ENCODE measurements at regions not wholly inside any gene's neighbourhood (a gene's known extent, or its start where the extent isn't known, plus 50 kb on each side); places are given as distances from the start of the nearest gene placed in this dataset.

DNA sequence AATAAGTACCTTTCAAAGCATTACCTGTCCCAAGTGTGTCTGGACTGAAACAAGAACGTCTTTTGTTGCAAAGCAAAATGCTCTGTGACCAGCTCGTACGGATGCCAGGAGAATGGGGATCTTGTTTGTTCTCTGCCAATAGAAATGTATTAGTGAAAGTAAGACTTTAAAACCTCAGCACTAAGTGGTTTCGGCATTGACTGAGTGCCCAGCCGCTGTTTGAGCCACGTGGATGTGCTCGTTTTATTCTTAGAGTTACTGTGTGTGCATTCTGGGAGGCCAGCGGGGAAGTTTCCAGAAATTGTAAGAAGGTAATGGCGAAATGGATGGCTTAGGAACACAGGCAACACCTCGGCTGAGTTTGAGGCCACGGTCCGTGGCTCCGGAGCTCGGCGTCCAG, 117.1 kb upstream of the USP29 start:
- TF ChIP-seq L3MBTL2 (conservative IDR thresholded peaks at IDR 0.05) (no peak), BHLHE40 (IDR thresholded peaks at IDR 0.05; ENCODE audit: borderline replicate concordance) (no peak), FOXK2 (IDR thresholded peaks at IDR 0.05) (no peak), ELF4 (IDR thresholded peaks at IDR 0.05) (no peak), ZNF384 (IDR thresholded peaks at IDR 0.05) (no peak)
